GM21619 (cell line): ENCODE measurements at regions not wholly inside any gene's neighbourhood (a gene's known extent, or its start where the extent isn't known, plus 50 kb on each side); places are given as distances from the start of the nearest gene placed in this dataset.

Experiments
- ATAC-seq: cut with Tn5 transposase; IDR thresholded peaks from one replicate; pipeline ENCODE4 v1.9.1; 2021; ENCODE audit not compliant: unreplicated experiment

GRCh38 chr2:64396551-64396950 lies 57.4 kb upstream of the LGALSL start:
- no peak for ATAC-seq

- ATAC-seq = no peak
Observed at GRCh38 chr2:64398516-64399129, 55.3 kb upstream of the LGALSL start.

GRCh38 chr2:64399521-64399920 lies 54.4 kb upstream of the LGALSL start:
- ATAC-seq = no peak

GRCh38 chr2:64400105-64400728 lies 53.7 kb upstream of the LGALSL start:
- ATAC-seq = no peak

- no peak for ATAC-seq
Observed at GRCh38 chr2:64400733-64401528, 53.0 kb upstream of the LGALSL start.

GRCh38 chr2:64401529-64401880 lies 52.5 kb upstream of the LGALSL start:
- ATAC-seq = no peak

GRCh38 chr2:64402876-64403275 lies 51.1 kb upstream of the LGALSL start:
- no peak for ATAC-seq

GRCh38 chr2:64403426-64403825 lies 50.5 kb upstream of the LGALSL start:
- ATAC-seq = no peak

GRCh38 chr2:64404002-64404731 lies 49.8 kb upstream of the LGALSL start:
- ATAC-seq = no peak
